Osteoblast (primary cell): ENCODE measurements at regions not wholly inside any gene's neighbourhood (a gene's known extent, or its start where the extent isn't known, plus 50 kb on each side); places are given as distances from the start of the nearest gene placed in this dataset.

Experiments
- DNase-seq: peaks from one replicate; pipeline ENCODE4 v3.0.0; 2011; ENCODE audit warnings: low spot score, mixed read lengths; ENCODE audit not compliant: insufficient read length; ENCODE audit errors: missing footprints
- H2AFZ ChIP-seq: 2 replicates; pipeline ENCODE4 v1.6.0; 2011; ENCODE audit warnings: mild to moderate bottlenecking, low read length
- H3K27ac ChIP-seq: 2 replicates; pipeline ENCODE4 v1.5.1; 2011; ENCODE audit warnings: mild to moderate bottlenecking, low read depth, low read length, moderate library complexity
- H3K27me3 ChIP-seq: 2 replicates; pipeline ENCODE4 v1.6.0; 2012; ENCODE audit warnings: mild to moderate bottlenecking, control low read depth, inconsistent platforms, low read length, moderate library complexity; ENCODE audit not compliant: insufficient read depth
- H3K36me3 ChIP-seq: 2 replicates; pipeline ENCODE4 v1.5.1; 2011; ENCODE audit warnings: mild to moderate bottlenecking, low read length, control low read depth, moderate library complexity; ENCODE audit not compliant: insufficient read depth
- H3K4me1 ChIP-seq: 2 replicates; pipeline ENCODE4 v1.5.1; 2011; ENCODE audit warnings: mild to moderate bottlenecking, low read length, control low read depth, moderate library complexity; ENCODE audit not compliant: insufficient read depth
- H3K4me2 ChIP-seq: 2 replicates; pipeline ENCODE4 v1.6.0; 2011; ENCODE audit warnings: mild to moderate bottlenecking, low read length; ENCODE audit not compliant: insufficient read depth
- H3K4me3 ChIP-seq: fragments of 200-600 bp; sonication (generic); 3 replicates; pipeline ENCODE4 v1.5.1; 2012; ENCODE audit warnings: mild to moderate bottlenecking, low read length, inconsistent platforms; ENCODE audit not compliant: insufficient read depth
- H3K79me2 ChIP-seq: 2 replicates; pipeline ENCODE4 v1.6.0; 2012; ENCODE audit warnings: mild to moderate bottlenecking, low read length, control low read depth, inconsistent platforms; ENCODE audit not compliant: insufficient read depth
- H3K9me3 ChIP-seq: 2 replicates; pipeline ENCODE4 v1.5.1; 2011; ENCODE audit warnings: low read depth, low read length, control low read depth
- H4K20me1 ChIP-seq: 2 replicates; pipeline ENCODE4 v1.6.0; 2012; ENCODE audit warnings: mild to moderate bottlenecking, low read length, control low read depth; ENCODE audit not compliant: insufficient read depth
- CTCF ChIP-seq: IDR thresholded peaks from 2 replicates; pipeline ENCODE4 v1.5.1; 2011; ENCODE audit warnings: mild to moderate bottlenecking, low read depth, low read length, moderate library complexity; ENCODE audit errors: extremely low read depth

GRCh38 chr5:8522646-8523045 is 653.7 kb downstream of the MTRR start:
- H3K4me2 ChIP-seq: no peak overlapping the region
- no peaks in the 10 kb centered on the region for H3K27me3 ChIP-seq
- H3K4me1 ChIP-seq: no peaks in the 10 kb centered on the region
- no peaks in the 10 kb centered on the region for H3K9me3 ChIP-seq
- no peak overlapping the region for H3K27ac ChIP-seq
- no peak for TF ChIP-seq CTCF
- H2AFZ ChIP-seq: no peak overlapping the region
- no peaks in the 10 kb centered on the region for H3K36me3 ChIP-seq
- H3K4me3 ChIP-seq: no peak overlapping the region
- no peaks in the 10 kb centered on the region for H4K20me1 ChIP-seq
- DNase-seq: no peak
- no peaks in the 10 kb centered on the region for H3K79me2 ChIP-seq

- Histone ChIP-seq H3K79me2 (no peaks in the 10 kb centered on the region), H3K27me3 (no peaks in the 10 kb centered on the region), H3K27ac (no peak overlapping the region), H2AFZ (no peak overlapping the region), H3K36me3 (no peaks in the 10 kb centered on the region), H3K4me2 (no peak overlapping the region), H3K9me3 (no peaks in the 10 kb centered on the region), H4K20me1 (no peaks in the 10 kb centered on the region), H3K4me1 (no peaks in the 10 kb centered on the region), H3K4me3 (no peak overlapping the region)
- TF ChIP-seq CTCF: no peak
- DNase-seq: no peak
Observed at GRCh38 chr5:8523501-8523900, 654.6 kb downstream of the MTRR start.

GRCh38 chr5:8525819-8526218 is 656.9 kb downstream of the MTRR start:
- Histone ChIP-seq H3K4me3 (no peak overlapping the region), H4K20me1 (no peaks in the 10 kb centered on the region), H3K9me3 (no peaks in the 10 kb centered on the region), H3K79me2 (no peaks in the 10 kb centered on the region), H3K27me3 (no peaks in the 10 kb centered on the region), H3K4me1 (no peaks in the 10 kb centered on the region), H3K36me3 (no peaks in the 10 kb centered on the region), H3K4me2 (no peak overlapping the region), H3K27ac (no peak overlapping the region), H2AFZ (no peak overlapping the region)
- no peak for TF ChIP-seq CTCF
- no peak for DNase-seq

- no peak for TF ChIP-seq CTCF
Observed at GRCh38 chr5:8528106-8528505, 659.2 kb downstream of the MTRR start.

More at GRCh38 chr5:8528106-8528505, 659.2 kb downstream of the MTRR start:
- DNase-seq: no peak
- no peak overlapping the region for H3K27ac ChIP-seq
- no peaks in the 10 kb centered on the region for H3K36me3 ChIP-seq
- no peaks in the 10 kb centered on the region for H3K79me2 ChIP-seq
- no peak overlapping the region for H2AFZ ChIP-seq
- H3K4me1 ChIP-seq: no peaks in the 10 kb centered on the region
- H3K27me3 ChIP-seq: no peaks in the 10 kb centered on the region
- H3K9me3 ChIP-seq: no peaks in the 10 kb centered on the region
- no peaks in the 10 kb centered on the region for H4K20me1 ChIP-seq
- no peak overlapping the region for H3K4me2 ChIP-seq
- no peak overlapping the region for H3K4me3 ChIP-seq
